Fibroblast of peridontal ligament (primary cell): ENCODE measurements at regions not wholly inside any gene's neighbourhood (a gene's known extent, or its start where the extent isn't known, plus 50 kb on each side); places are given as distances from the start of the nearest gene placed in this dataset.
A peak's percentile ranks its signal among the peaks of the same experiment; 100 is the strongest.

Experiments used
- DNase-seq: peaks from one replicate; pipeline ENCODE4 v3.0.0-alpha.2; 2010; ENCODE audit errors: extremely low read depth

- no peak for DNase-seq
Observed at GRCh38 chr3:154766765-154767503, 313.2 kb upstream of the MME start.

- peak; percentile 26 for DNase-seq
Observed at GRCh38 chr3:154764856-154765640, 315.1 kb upstream of the MME start.

- DNase-seq, result no peak
Observed at GRCh38 chr3:154762486-154762885, 317.6 kb upstream of the MME start.

- DNase-seq, result peak; percentile 35
Observed at GRCh38 chr3:154759966-154760365, 320.2 kb upstream of the MME start.

- DNase-seq, result peak; percentile 84
Observed at GRCh38 chr3:154758109-154758868, 321.8 kb upstream of the MME start.

GRCh38 chr3:154753101-154753500 is 323.1 kb upstream of the GPR149 start:
- DNase-seq, result peak; percentile 68

GRCh38 chr3:154749514-154749913 is 319.5 kb upstream of the GPR149 start:
- DNase-seq, result no peak

- DNase-seq, result no peak
Observed at GRCh38 chr3:154745929-154746328, 315.9 kb upstream of the GPR149 start.

- DNase-seq, result no peak
Observed at GRCh38 chr3:154745122-154745521, 315.1 kb upstream of the GPR149 start.

GRCh38 chr3:154743418-154743817 is 313.4 kb upstream of the GPR149 start:
- DNase-seq, result no peak

GRCh38 chr3:154734468-154734867 is 304.5 kb upstream of the GPR149 start:
- DNase-seq, result no peak

- peak; percentile 5 for DNase-seq
Observed at GRCh38 chr3:154730186-154730585, 300.2 kb upstream of the GPR149 start.

GRCh38 chr3:154729741-154730140 is 299.8 kb upstream of the GPR149 start:
- no peak for DNase-seq

GRCh38 chr3:154728285-154728684 is 298.3 kb upstream of the GPR149 start:
- DNase-seq, result no peak

GRCh38 chr3:154720921-154721320 is 290.9 kb upstream of the GPR149 start:
- no peak for DNase-seq

GRCh38 chr3:154718053-154718452 is 288.1 kb upstream of the GPR149 start:
- no peak for DNase-seq

GRCh38 chr3:154716170-154716569 is 286.2 kb upstream of the GPR149 start:
- no peak for DNase-seq

- no peak for DNase-seq
Observed at GRCh38 chr3:154708554-154708953, 278.6 kb upstream of the GPR149 start.

GRCh38 chr3:154701055-154701454 is 271.1 kb upstream of the GPR149 start:
- DNase-seq, result no peak

- DNase-seq, result no peak
Observed at GRCh38 chr3:154690413-154690812, 260.4 kb upstream of the GPR149 start.

GRCh38 chr3:154684440-154684839 is 254.4 kb upstream of the GPR149 start:
- no peak for DNase-seq

- no peak for DNase-seq
Observed at GRCh38 chr3:154684021-154684420, 254.0 kb upstream of the GPR149 start.
